PC-9 (cell line): ENCODE measurements at regions not wholly inside any gene's neighbourhood (a gene's known extent, or its start where the extent isn't known, plus 50 kb on each side); places are given as distances from the start of the nearest gene placed in this dataset.

Experiments used
- BruUV-seq: library from RNA; stranded (reverse); fragments of 400-500 nt; replicated peaks from 2 replicates; lab custom pipeline; 2021; lab: Mats Ljungman, UMichigan
- CTCF ChIA-PET: fragments of 300-600 bp; sonication (Branson Sonifier 250); formaldehyde crosslinking; loops from one replicate; lab custom pipeline; 2022; ENCODE audit warnings: antibody characterized with exemption; lab: Charles Lee
- POLR2A ChIA-PET: fragments of 300-600 bp; sonication (Branson Sonifier 250); formaldehyde crosslinking; loops from one replicate; lab custom pipeline; 2022; ENCODE audit warnings: antibody characterized with exemption; ENCODE audit not compliant: unreplicated experiment; lab: Charles Lee
- DNase-seq, 2 experiments: peaks; one replicate each; pipeline versions ENCODE4 v3.0.0 to v3.0.0-alpha.2; 2015 to 2022; ENCODE audit warnings: mixed read lengths in 1 of 2
- H2AFZ ChIP-seq: fragments of 200-600 bp; sonication (generic); 2 replicates; pipeline ENCODE4 v1.8.1; 2017; ENCODE audit warnings: antibody characterized with exemption
- H3F3A ChIP-seq: fragments of 200-600 bp; sonication (generic); 2 replicates; pipeline ENCODE4 v1.8.1; 2017; ENCODE audit warnings: antibody characterized with exemption, mild to moderate bottlenecking, low read depth; ENCODE audit not compliant: insufficient read depth
- H3K27ac ChIP-seq: fragments of 200-600 bp; sonication (generic); 2 replicates; pipeline ENCODE4 v1.6.1; 2016; ENCODE audit warnings: mixed run types
- H3K27me3 ChIP-seq: fragments of 200-600 bp; sonication (generic); 2 replicates; pipeline ENCODE4 v1.6.1; 2016; ENCODE audit warnings: low read depth, mixed run types; ENCODE audit not compliant: insufficient read depth
- H3K36me3 ChIP-seq: fragments of 200-600 bp; sonication (generic); 2 replicates; pipeline ENCODE4 v1.6.1; 2016; ENCODE audit warnings: low read depth, mixed run types
- H3K4me1 ChIP-seq: fragments of 200-600 bp; sonication (generic); replicated peaks from 2 replicates; pipeline ENCODE4 v1.6.1; 2016; ENCODE audit warnings: mixed run types; ENCODE audit not compliant: insufficient read depth
- H3K4me2 ChIP-seq: fragments of 200-600 bp; sonication (generic); 2 replicates; pipeline ENCODE4 v1.6.1; 2017; ENCODE audit warnings: mixed run types
- H3K4me3 ChIP-seq: fragments of 200-600 bp; sonication (generic); 2 replicates; pipeline ENCODE4 v1.6.1; 2016; ENCODE audit warnings: mixed run types
- H3K79me2 ChIP-seq: fragments of 200-600 bp; sonication (generic); 2 replicates; pipeline ENCODE4 v1.6.1; 2017; ENCODE audit warnings: low read depth, mixed run types
- H3K9me2 ChIP-seq: fragments of 200-600 bp; sonication (generic); 2 replicates; pipeline ENCODE4 v1.8.1; 2017; ENCODE audit warnings: mild to moderate bottlenecking; ENCODE audit not compliant: insufficient read depth
- H3K9me3 ChIP-seq: fragments of 200-600 bp; sonication (generic); 2 replicates; pipeline ENCODE4 v1.8.1; 2016; ENCODE audit warnings: low read depth; ENCODE audit not compliant: insufficient read depth
- H4K20me1 ChIP-seq: fragments of 200-600 bp; sonication (generic); 2 replicates; pipeline ENCODE4 v1.8.1; 2017; ENCODE audit not compliant: insufficient read depth
- CTCF ChIP-seq: fragments of 200-600 bp; sonication (generic); conservative IDR thresholded peaks from 2 replicates; pipeline ENCODE4 v1.6.1; 2017; ENCODE audit warnings: mixed run types, antibody characterized with exemption, mild to moderate bottlenecking, moderate library complexity
- EZH2 ChIP-seq: fragments of 200-600 bp; sonication (generic); IDR thresholded peaks from 2 replicates; pipeline ENCODE4 v1.8.0; 2017; ENCODE audit warnings: antibody characterized with exemption, low read depth
- intact Hi-C: fragments of 100-400 bp; cut with micrococcal nuclease; formaldehyde crosslinking; loops from one replicate; pipeline ENCODE4 v1.10.0; 2022; ENCODE audit not compliant: unreplicated experiment

DNA sequence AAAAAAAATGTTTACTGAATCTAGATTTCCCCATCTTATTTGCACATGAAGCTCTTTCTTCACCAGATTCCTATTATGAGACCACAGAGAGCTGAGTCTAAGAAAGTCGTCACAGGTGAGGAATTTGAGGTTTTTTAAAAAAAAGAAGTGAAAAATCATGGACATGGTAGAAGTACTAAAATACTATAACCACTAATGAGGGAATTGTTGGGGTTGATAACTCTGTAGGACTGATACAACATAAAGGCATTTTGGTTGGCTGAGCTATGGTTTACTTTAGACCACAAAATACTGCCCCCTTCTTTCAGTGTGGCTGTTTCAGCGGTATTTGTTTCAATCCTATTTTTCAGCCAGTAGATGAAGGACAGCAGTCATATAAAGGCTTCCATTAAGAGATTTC, 1111.3 kb downstream of the TYW1 start:
- no TSS peak for BruUV-seq
- no peaks in the 10 kb centered on the region for H3F3A ChIP-seq
- H3K27ac ChIP-seq = no peak overlapping the region
- intact Hi-C loops = no loop called here
- H3K9me2 ChIP-seq = no peaks in the 10 kb centered on the region
- no peaks in the 10 kb centered on the region for H3K36me3 ChIP-seq
- no peak overlapping the region for H3K4me3 ChIP-seq
- H4K20me1 ChIP-seq = no peaks in the 10 kb centered on the region
- no peak overlapping the region for H3K4me2 ChIP-seq
- H3K79me2 ChIP-seq = no peaks in the 10 kb centered on the region
- H2AFZ ChIP-seq = no peak overlapping the region
- CTCF ChIA-PET = no interaction called here
- TF ChIP-seq CTCF = no peak
- TF ChIP-seq EZH2 = no peak
- H3K27me3 ChIP-seq = peaks cover 10% of the 10 kb centered on the region; the same call in 1 of the 2 replicates
- DNase-seq = no peak
- POLR2A ChIA-PET = no interaction called here
- no peaks in the 10 kb centered on the region for H3K4me1 ChIP-seq
- H3K9me3 ChIP-seq = no peaks in the 10 kb centered on the region

GRCh38 chr7:68109299-68109698, 1112.7 kb downstream of the TYW1 start:
- Histone ChIP-seq H3F3A (no peaks in the 10 kb centered on the region), H3K4me3 (no peak overlapping the region), H4K20me1 (no peaks in the 10 kb centered on the region), H3K27me3 (peaks cover 10% of the 10 kb centered on the region; the same call in 1 of the 2 replicates), H3K27ac (no peak overlapping the region), H3K36me3 (no peaks in the 10 kb centered on the region), H3K9me3 (no peaks in the 10 kb centered on the region), H3K79me2 (no peaks in the 10 kb centered on the region), H3K4me1 (no peaks in the 10 kb centered on the region), H3K4me2 (no peak overlapping the region), H3K9me2 (no peaks in the 10 kb centered on the region), H2AFZ (no peak overlapping the region)
- POLR2A ChIA-PET = no interaction called here
- intact Hi-C loops = no loop called here
- CTCF ChIA-PET = no interaction called here
- DNase-seq = no peak
- no peak for TF ChIP-seq EZH2
- no peak for TF ChIP-seq CTCF
- no TSS peak for BruUV-seq

- H3K36me3 ChIP-seq = no peaks in the 10 kb centered on the region
- BruUV-seq = no TSS peak
- no peaks in the 10 kb centered on the region for H3K9me2 ChIP-seq
- peaks cover 12% of the 10 kb centered on the region; the same call in 1 of the 2 replicates for H3K9me3 ChIP-seq
- POLR2A ChIA-PET = no interaction called here
- no peak overlapping the region for H3K4me3 ChIP-seq
- no peak for TF ChIP-seq CTCF
- no peak for TF ChIP-seq EZH2
- CTCF ChIA-PET = no interaction called here
- no peaks in the 10 kb centered on the region for H3F3A ChIP-seq
- no peak overlapping the region for H3K4me2 ChIP-seq
- H3K4me1 ChIP-seq = no peaks in the 10 kb centered on the region
- no peak for DNase-seq
- H2AFZ ChIP-seq = no peak overlapping the region
- no peaks in the 10 kb centered on the region for H3K27me3 ChIP-seq
- no peaks in the 10 kb centered on the region for H3K79me2 ChIP-seq
- no peak overlapping the region for H3K27ac ChIP-seq
- H4K20me1 ChIP-seq = no peaks in the 10 kb centered on the region
- intact Hi-C loops = no loop called here
Measured at GRCh38 chr7:68119411-68119810, 1122.8 kb downstream of the TYW1 start.
